ENCODE measurements at regions not wholly inside any gene's neighbourhood (a gene's known extent, or its start where the extent isn't known, plus 50 kb on each side); places are given as distances from the start of the nearest gene placed in this dataset.

GRCh38 chr7:3232228-3232627 lies 68.8 kb upstream of the SDK1 start:
- TF ChIP-seq POLR2A (IDR thresholded peaks at IDR 0.05; ENCODE audit: low read depth, low read length) (no peak), CHD1 (IDR thresholded peaks at IDR 0.05; ENCODE audit: low read depth, low read length) (no peak), USF2 (IDR thresholded peaks at IDR 0.05; ENCODE audit: low read depth, low read length) (no peak), NFE2L2 (IDR thresholded peaks at IDR 0.05; ENCODE audit: low read depth, low read length) (no peak), MXI1 (IDR thresholded peaks at IDR 0.05; ENCODE audit: borderline replicate concordance, low read depth, low read length) (no peak), SMC3 (IDR thresholded peaks at IDR 0.05; ENCODE audit: low read depth, low read length) (no peak), MAFK (IDR thresholded peaks at IDR 0.05; ENCODE audit: low read depth, low read length) (no peak), MAZ (IDR thresholded peaks at IDR 0.05; ENCODE audit: borderline replicate concordance, low read depth, low read length) (no peak), RCOR1 (IDR thresholded peaks at IDR 0.05; ENCODE audit: insufficient replicate concordance, low read length) (no peak), FOS (IDR thresholded peaks at IDR 0.05; ENCODE audit: low read depth, low read length) (no peak), CTCF (conservative IDR thresholded peaks at IDR 0.05; ENCODE audit: low read depth, low read length) (no peak), RAD21 (IDR thresholded peaks at IDR 0.05; ENCODE audit: low read length) (no peak)

More at GRCh38 chr7:3232228-3232627, 68.8 kb upstream of the SDK1 start:
- no peak overlapping the region for H3K23ac ChIP-seq (ENCODE audit: low read depth, low read length)
- H4K8ac ChIP-seq (ENCODE audit: low read depth in 2 of 2, low read length in 2 of 2) = no peak overlapping the region
- H2BK15ac ChIP-seq (ENCODE audit: low read depth, low read length) = no peak overlapping the region
- no peaks in the 10 kb centered on the region for H3K79me1 ChIP-seq (ENCODE audit: low read depth in 1 of 2, low read length in 2 of 2)
- H3K9me3 ChIP-seq (ENCODE audit: control insufficient read depth, insufficient read depth, low read length) = peaks cover 6% of the 10 kb centered on the region
- intact Hi-C loops (cut with micrococcal nuclease) (no loop called here), dilution Hi-C loops (cut with HindIII; ENCODE audit: low sequenced_read_pairs, unreplicated experiment) (no loop called here), in situ Hi-C loops (cut with MboI; ENCODE audit: low sequenced_read_pairs) (no loop called here)
- H3K4me2 ChIP-seq (ENCODE audit: low read depth, low read length) = no peak overlapping the region
- WGBS, 2 experiments (ENCODE audit: extremely low coverage in 2 of 2, insufficient read length in 1 of 2) = no CpG with 5 or more reads among the region's 2 CpGs
- H2BK5ac ChIP-seq (ENCODE audit: low read depth, low read length, poor library complexity, severe bottlenecking) = no peak overlapping the region
- no peak overlapping the region for H3K9ac ChIP-seq (ENCODE audit: low read depth, low read length)
- ChIA-PET POLR2A (ENCODE audit: unreplicated experiment) (no interaction called here), CTCF (no interaction called here)
- no TSS peak for BruUV-seq (replicated peaks)
- no peaks in the 10 kb centered on the region for H3K36me3 ChIP-seq (ENCODE audit: control insufficient read depth, insufficient read depth, low read length)
- peaks cover 1% of the 10 kb centered on the region; the same call in 1 of the 2 replicates for H3K27me3 ChIP-seq (ENCODE audit: control insufficient read depth, insufficient read depth, low read length)
- DNase-seq (no peak), ATAC-seq (ENCODE audit: low read depth) (no peak)
- H2AFZ ChIP-seq (replicated peaks; ENCODE audit: low read length, poor library complexity) = no peak overlapping the region
- H4K20me1 ChIP-seq (ENCODE audit: insufficient read depth, low read length) = no peaks in the 10 kb centered on the region
- no peak overlapping the region for H2BK120ac ChIP-seq (ENCODE audit: low read depth, low read length)
- H2BK20ac ChIP-seq (ENCODE audit: low read depth, low read length) = no peak overlapping the region
- no peak overlapping the region for H2AK5ac ChIP-seq (ENCODE audit: low read depth, low read length)
- no peak overlapping the region for H2AK9ac ChIP-seq (replicated peaks; ENCODE audit: low read depth, low read length, poor library complexity)
- no peaks in the 10 kb centered on the region for H3K4me1 ChIP-seq (ENCODE audit: control insufficient read depth, insufficient read depth, low read length)
- H4K5ac ChIP-seq (ENCODE audit: low read depth, low read length) = no peak overlapping the region
- no peaks in the 10 kb centered on the region for H3K9me1 ChIP-seq (ENCODE audit: insufficient read depth, low read length)
- no peak overlapping the region for H4K91ac ChIP-seq (ENCODE audit: insufficient read depth, low read depth, low read length)
- no peak overlapping the region for H3K56ac ChIP-seq (ENCODE audit: extremely low read depth, insufficient read depth, low read length)
- H3K4ac ChIP-seq (ENCODE audit: low read depth, low read length) = no peak overlapping the region
- H3K27ac ChIP-seq (ENCODE audit: insufficient read depth, low read length) = no peak overlapping the region
- H3K18ac ChIP-seq (ENCODE audit: low read depth, low read length) = no peak overlapping the region
- H3K14ac ChIP-seq (replicated peaks; ENCODE audit: low read depth, low read length) = no peak overlapping the region
- H3K4me3 ChIP-seq (ENCODE audit: insufficient read depth, low read depth, low read length) = no peak overlapping the region
